ENCODE measurements at regions not wholly inside any gene's neighbourhood (a gene's known extent, or its start where the extent isn't known, plus 50 kb on each side); places are given as distances from the start of the nearest gene placed in this dataset.

DNA sequence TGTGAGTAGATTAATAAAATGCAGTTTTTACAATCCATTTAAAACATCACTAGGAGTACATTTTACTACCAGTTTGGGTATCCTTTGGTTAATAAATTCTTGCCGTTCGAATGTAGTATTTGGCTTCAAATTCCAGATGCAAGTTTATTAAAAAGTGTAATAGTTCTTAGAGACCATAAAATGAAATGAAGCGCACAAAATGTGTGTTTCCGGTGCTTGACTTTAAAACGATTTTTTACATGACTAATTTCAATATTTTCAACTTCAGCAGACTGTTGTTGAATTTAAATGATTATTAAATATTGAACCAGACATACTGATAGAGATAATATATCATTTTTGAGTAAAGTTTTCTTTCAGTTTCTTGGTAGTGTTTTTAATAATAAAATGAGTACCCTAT lies 138.4 kb upstream of the NAALADL2 start:
- Histone ChIP-seq H3K9me3 (ENCODE audit: low read depth, low read length) (no peaks in the 10 kb centered on the region), H3K4me2 (ENCODE audit: insufficient read depth, low read length) (no peak overlapping the region), H4K20me1 (ENCODE audit: insufficient read depth, low read length) (no peaks in the 10 kb centered on the region), H3K36me3 (ENCODE audit: insufficient read depth, low read length) (no peaks in the 10 kb centered on the region), H3K27me3 (ENCODE audit: insufficient read depth, low read length) (no peaks in the 10 kb centered on the region), H3K4me3 (ENCODE audit: insufficient read depth, low read length) (no peak overlapping the region), H3K27ac (ENCODE audit: low read depth, low read length) (no peak overlapping the region), H2AFZ (ENCODE audit: low read length) (no peak overlapping the region), H3K4me1 (ENCODE audit: insufficient read depth, low read length) (no peaks in the 10 kb centered on the region), H3K79me2 (ENCODE audit: insufficient read depth, low read length) (no peaks in the 10 kb centered on the region)
- TF ChIP-seq, protein P1, sequence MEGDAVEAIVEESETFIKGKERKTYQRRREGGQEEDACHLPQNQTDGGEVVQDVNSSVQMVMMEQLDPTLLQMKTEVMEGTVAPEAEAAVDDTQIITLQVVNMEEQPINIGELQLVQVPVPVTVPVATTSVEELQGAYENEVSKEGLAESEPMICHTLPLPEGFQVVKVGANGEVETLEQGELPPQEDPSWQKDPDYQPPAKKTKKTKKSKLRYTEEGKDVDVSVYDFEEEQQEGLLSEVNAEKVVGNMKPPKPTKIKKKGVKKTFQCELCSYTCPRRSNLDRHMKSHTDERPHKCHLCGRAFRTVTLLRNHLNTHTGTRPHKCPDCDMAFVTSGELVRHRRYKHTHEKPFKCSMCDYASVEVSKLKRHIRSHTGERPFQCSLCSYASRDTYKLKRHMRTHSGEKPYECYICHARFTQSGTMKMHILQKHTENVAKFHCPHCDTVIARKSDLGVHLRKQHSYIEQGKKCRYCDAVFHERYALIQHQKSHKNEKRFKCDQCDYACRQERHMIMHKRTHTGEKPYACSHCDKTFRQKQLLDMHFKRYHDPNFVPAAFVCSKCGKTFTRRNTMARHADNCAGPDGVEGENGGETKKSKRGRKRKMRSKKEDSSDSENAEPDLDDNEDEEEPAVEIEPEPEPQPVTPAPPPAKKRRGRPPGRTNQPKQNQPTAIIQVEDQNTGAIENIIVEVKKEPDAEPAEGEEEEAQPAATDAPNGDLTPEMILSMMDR (IDR thresholded peaks at IDR 0.05; ENCODE audit: extremely low read depth, low read depth, low read length) = no peak
- DNase-seq (ENCODE audit: insufficient read length, low spot score, missing footprints) = no peak

DNA sequence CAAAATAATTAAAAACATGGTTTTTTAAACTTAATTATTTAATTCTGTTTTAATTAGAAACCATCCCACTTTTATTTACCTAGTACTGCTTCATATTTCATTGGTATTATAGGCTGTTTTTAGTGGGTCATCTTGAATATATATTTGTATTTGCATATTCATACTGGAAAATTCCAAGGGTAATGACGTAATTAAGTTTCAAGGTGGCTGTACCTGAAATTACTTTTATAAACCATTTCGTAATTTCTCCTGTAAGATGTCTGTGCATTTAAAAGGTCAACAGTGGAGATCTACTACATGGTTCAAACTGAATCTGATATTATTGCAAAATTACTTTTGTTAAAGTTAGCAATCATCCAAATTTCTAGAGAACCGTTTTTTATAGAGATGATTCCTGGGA lies 133.8 kb upstream of the NAALADL2 start:
- no peak for DNase-seq (ENCODE audit: insufficient read length, low spot score, missing footprints)

DNA sequence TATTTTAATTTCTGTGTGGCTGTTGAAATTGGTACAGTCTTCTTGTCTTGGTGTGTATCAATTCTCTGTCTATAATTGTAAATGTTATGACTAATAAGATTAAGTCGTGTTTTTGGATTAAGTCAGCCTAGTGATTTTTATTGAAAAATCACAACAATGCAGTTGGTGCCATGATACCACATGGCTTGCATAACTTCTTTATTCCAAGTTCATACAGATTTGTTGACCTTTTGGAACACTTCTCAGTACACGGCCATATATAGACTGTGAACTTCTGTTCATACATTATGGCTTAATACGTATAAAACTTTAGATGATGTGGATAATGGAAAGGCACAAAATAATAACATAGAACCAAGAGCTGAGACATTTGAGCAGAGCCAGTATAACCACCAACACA lies 121.2 kb upstream of the NAALADL2 start:
- Histone ChIP-seq H4K20me1 (ENCODE audit: insufficient read depth, low read length) (no peaks in the 10 kb centered on the region), H3K4me2 (ENCODE audit: insufficient read depth, low read length) (no peak overlapping the region), H2AFZ (ENCODE audit: low read length) (no peak overlapping the region), H3K27ac (ENCODE audit: low read depth, low read length) (no peak overlapping the region), H3K36me3 (ENCODE audit: insufficient read depth, low read length) (no peaks in the 10 kb centered on the region), H3K79me2 (ENCODE audit: insufficient read depth, low read length) (no peaks in the 10 kb centered on the region), H3K9me3 (ENCODE audit: low read depth, low read length) (no peaks in the 10 kb centered on the region), H3K4me3 (ENCODE audit: insufficient read depth, low read length) (no peak overlapping the region), H3K4me1 (ENCODE audit: insufficient read depth, low read length) (no peaks in the 10 kb centered on the region), H3K27me3 (ENCODE audit: insufficient read depth, low read length) (no peaks in the 10 kb centered on the region)
- no peak for DNase-seq (ENCODE audit: insufficient read length, low spot score, missing footprints)
- TF ChIP-seq, protein P1 (IDR thresholded peaks at IDR 0.05; ENCODE audit: extremely low read depth, low read depth, low read length) = no peak

More for the DNA sequence above, 133.8 kb upstream of the NAALADL2 start:
- H3K4me3 ChIP-seq (ENCODE audit: insufficient read depth, low read length) = no peak overlapping the region
- H4K20me1 ChIP-seq (ENCODE audit: insufficient read depth, low read length) = no peaks in the 10 kb centered on the region
- H3K36me3 ChIP-seq (ENCODE audit: insufficient read depth, low read length) = no peaks in the 10 kb centered on the region
- H3K27ac ChIP-seq (ENCODE audit: low read depth, low read length) = no peak overlapping the region
- no peak overlapping the region for H2AFZ ChIP-seq (ENCODE audit: low read length)
- TF ChIP-seq, protein P1 (IDR thresholded peaks at IDR 0.05; ENCODE audit: extremely low read depth, low read depth, low read length) = no peak
- H3K79me2 ChIP-seq (ENCODE audit: insufficient read depth, low read length) = no peaks in the 10 kb centered on the region
- no peaks in the 10 kb centered on the region for H3K4me1 ChIP-seq (ENCODE audit: insufficient read depth, low read length)
- no peak overlapping the region for H3K4me2 ChIP-seq (ENCODE audit: insufficient read depth, low read length)
- H3K9me3 ChIP-seq (ENCODE audit: low read depth, low read length) = no peaks in the 10 kb centered on the region
- no peaks in the 10 kb centered on the region for H3K27me3 ChIP-seq (ENCODE audit: insufficient read depth, low read length)

DNA sequence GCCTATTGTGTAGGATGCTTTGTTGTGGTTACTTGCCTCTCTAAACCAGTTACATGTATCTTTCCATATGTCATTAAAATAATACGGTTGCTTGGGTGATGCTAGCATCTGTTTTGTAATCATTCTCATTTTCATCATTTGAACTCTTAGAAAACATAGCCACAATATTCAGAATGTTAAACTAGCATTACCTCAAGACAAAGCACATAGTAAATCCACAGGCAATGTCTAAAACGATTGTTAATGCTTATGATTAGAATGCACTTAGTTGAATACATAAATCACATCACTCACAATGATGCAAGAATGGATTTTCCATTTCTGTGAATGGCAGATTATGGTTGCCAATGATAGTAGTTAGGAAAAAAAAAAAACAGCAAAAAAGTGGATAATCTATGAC lies 110.0 kb upstream of the NAALADL2 start:
- H3K4me1 ChIP-seq (ENCODE audit: insufficient read depth, low read length) = no peaks in the 10 kb centered on the region
- H3K27ac ChIP-seq (ENCODE audit: low read depth, low read length) = no peak overlapping the region
- H4K20me1 ChIP-seq (ENCODE audit: insufficient read depth, low read length) = no peaks in the 10 kb centered on the region
- H3K27me3 ChIP-seq (ENCODE audit: insufficient read depth, low read length) = no peaks in the 10 kb centered on the region
- H2AFZ ChIP-seq (ENCODE audit: low read length) = no peak overlapping the region
- DNase-seq (ENCODE audit: insufficient read length, low spot score, missing footprints) = no peak
- H3K79me2 ChIP-seq (ENCODE audit: insufficient read depth, low read length) = no peaks in the 10 kb centered on the region
- H3K36me3 ChIP-seq (ENCODE audit: insufficient read depth, low read length) = no peaks in the 10 kb centered on the region
- no peak overlapping the region for H3K4me2 ChIP-seq (ENCODE audit: insufficient read depth, low read length)
- H3K4me3 ChIP-seq (ENCODE audit: insufficient read depth, low read length) = no peak overlapping the region
- TF ChIP-seq, protein P1 (IDR thresholded peaks at IDR 0.05; ENCODE audit: extremely low read depth, low read depth, low read length) = no peak
- H3K9me3 ChIP-seq (ENCODE audit: low read depth, low read length) = no peaks in the 10 kb centered on the region
